ENCODE measurements at regions not wholly inside any gene's neighbourhood (a gene's known extent, or its start where the extent isn't known, plus 50 kb on each side); places are given as distances from the start of the nearest gene placed in this dataset.

GRCh38 chr20:6993011-6993410, 225.5 kb downstream of the BMP2 start:
- WGBS (ENCODE audit: insufficient coverage), result no CpG with 5 or more reads among the region's 2 CpGs
- Histone ChIP-seq H3K27ac (ENCODE audit: low read length in 2 of 2) (no peak overlapping the region), H3K27me3 (replicated peaks in 1 of 4; ENCODE audit: control extremely low read depth in 1 of 4, control insufficient read depth in 3 of 4, insufficient read depth in 4 of 4, low read length in 3 of 4) (no peaks in the 10 kb centered on the region), H2AFZ (ENCODE audit: insufficient read depth, low read depth, low read length, poor library complexity, severe bottlenecking) (no peak overlapping the region), H3K36me3 (replicated peaks in 1 of 2; ENCODE audit: control extremely low read depth in 1 of 2, control insufficient read depth in 1 of 2, extremely low read depth in 1 of 2, insufficient read depth in 2 of 2, low read length in 1 of 2) (no peaks in the 10 kb centered on the region), H3K9ac (ENCODE audit: low read length) (no peak overlapping the region), H3K9me3 (ENCODE audit: control extremely low read depth in 1 of 3, control insufficient read depth in 2 of 3, insufficient read depth in 1 of 3, low read length in 2 of 3) (peaks cover 0 to 8% (median 0%) of the 10 kb centered on the region in 3 donors), H3K79me2 (ENCODE audit: control insufficient read depth, insufficient read depth, low read length) (no peaks in the 10 kb centered on the region), H3K4me3 (ENCODE audit: control extremely low read depth in 1 of 5, extremely low read depth in 1 of 5, insufficient read depth in 1 of 5, low read depth in 2 of 5, low read length in 4 of 5) (no peak overlapping the region), H3K4me1 (ENCODE audit: control insufficient read depth in 2 of 2, insufficient read depth in 2 of 2, low read length in 2 of 2) (no peaks in the 10 kb centered on the region), H3K4me2 (replicated peaks; ENCODE audit: low read depth, low read length, poor library complexity, severe bottlenecking) (no peak overlapping the region), H4K20me1 (ENCODE audit: control insufficient read depth, insufficient read depth, low read length, poor library complexity, severe bottlenecking) (no peaks in the 10 kb centered on the region)
- H3K4me3 Mint-ChIP-seq, result no peak overlapping the region
- no peak for DNase-seq
- no peak for ATAC-seq (ENCODE audit: low read depth)
- POLR2A ChIA-PET, result no interaction called here
- CTCF ChIA-PET, result no interaction called here
- no peak overlapping the region for H3K27ac Mint-ChIP-seq
- intact Hi-C loops (cut with micrococcal nuclease), result no loop called here
- TF ChIP-seq CTCF (IDR thresholded peaks at IDR 0.05) (no peak), EZH2 (IDR thresholded peaks at IDR 0.05; ENCODE audit: borderline replicate concordance, insufficient read depth, low read depth, low read length, poor library complexity, severe bottlenecking) (no peak)
- H3K4me1 Mint-ChIP-seq, result no peaks in the 10 kb centered on the region
- no peaks in the 10 kb centered on the region for H3K9me3 Mint-ChIP-seq (ENCODE audit: insufficient read depth)
- H3K27me3 Mint-ChIP-seq, result no peaks in the 10 kb centered on the region

- ATAC-seq (ENCODE audit: low read depth) (no peak), DNase-seq (no peak)
- no peak overlapping the region for H3K4me3 Mint-ChIP-seq
- H3K27ac ChIP-seq (ENCODE audit: low read length in 2 of 2), result no peak overlapping the region
- ChIA-PET POLR2A (no interaction called here), CTCF (no interaction called here)
- H2AFZ ChIP-seq (ENCODE audit: insufficient read depth, low read depth, low read length, poor library complexity, severe bottlenecking), result no peak overlapping the region
- H3K4me3 ChIP-seq (ENCODE audit: control extremely low read depth in 1 of 5, extremely low read depth in 1 of 5, insufficient read depth in 1 of 5, low read depth in 2 of 5, low read length in 4 of 5), result no peak overlapping the region
- no peaks in the 10 kb centered on the region for H3K4me1 ChIP-seq (ENCODE audit: control insufficient read depth in 2 of 2, insufficient read depth in 2 of 2, low read length in 2 of 2)
- no peaks in the 10 kb centered on the region for H3K27me3 Mint-ChIP-seq
- H3K4me2 ChIP-seq (replicated peaks; ENCODE audit: low read depth, low read length, poor library complexity, severe bottlenecking), result no peak overlapping the region
- no peaks in the 10 kb centered on the region for H3K27me3 ChIP-seq (replicated peaks in 1 of 4; ENCODE audit: control extremely low read depth in 1 of 4, control insufficient read depth in 3 of 4, insufficient read depth in 4 of 4, low read length in 3 of 4)
- H3K36me3 ChIP-seq (replicated peaks in 1 of 2; ENCODE audit: control extremely low read depth in 1 of 2, control insufficient read depth in 1 of 2, extremely low read depth in 1 of 2, insufficient read depth in 2 of 2, low read length in 1 of 2), result no peaks in the 10 kb centered on the region
- WGBS (ENCODE audit: insufficient coverage), result 96% methylated on average over 4 of the region's 7 CpGs
- intact Hi-C loops (cut with micrococcal nuclease), result no loop called here
- H3K4me1 Mint-ChIP-seq, result no peaks in the 10 kb centered on the region
- H3K79me2 ChIP-seq (ENCODE audit: control insufficient read depth, insufficient read depth, low read length), result no peaks in the 10 kb centered on the region
- no peak overlapping the region for H3K9ac ChIP-seq (ENCODE audit: low read length)
- peaks cover 0 to 8% (median 0%) of the 10 kb centered on the region in 3 donors for H3K9me3 ChIP-seq (ENCODE audit: control extremely low read depth in 1 of 3, control insufficient read depth in 2 of 3, insufficient read depth in 1 of 3, low read length in 2 of 3)
- TF ChIP-seq CTCF (IDR thresholded peaks at IDR 0.05), result no peak
- TF ChIP-seq EZH2 (IDR thresholded peaks at IDR 0.05; ENCODE audit: borderline replicate concordance, insufficient read depth, low read depth, low read length, poor library complexity, severe bottlenecking), result no peak
- H3K27ac Mint-ChIP-seq, result no peak overlapping the region
- no peaks in the 10 kb centered on the region for H4K20me1 ChIP-seq (ENCODE audit: control insufficient read depth, insufficient read depth, low read length, poor library complexity, severe bottlenecking)
- no peaks in the 10 kb centered on the region for H3K9me3 Mint-ChIP-seq (ENCODE audit: insufficient read depth)
These were observed 226.0 kb downstream of the BMP2 start for GRCh38 chr20:6993511-6993910.

All from B cell (primary cell).